GM19397 (cell line): ENCODE measurements at regions not wholly inside any gene's neighbourhood (a gene's known extent, or its start where the extent isn't known, plus 50 kb on each side); places are given as distances from the start of the nearest gene placed in this dataset.
"Not testable (repeated sequence)": the region's sequence is repeated elsewhere in the genome, so short reads cannot be mapped to it uniquely, and the experiment has no call there.

ENCODE experiments used
- ATAC-seq: cut with Tn5 transposase; IDR thresholded peaks from one replicate; pipeline ENCODE4 v1.9.1; 2021; ENCODE audit warnings: mild to moderate bottlenecking, moderate library complexity; ENCODE audit not compliant: unreplicated experiment

DNA sequence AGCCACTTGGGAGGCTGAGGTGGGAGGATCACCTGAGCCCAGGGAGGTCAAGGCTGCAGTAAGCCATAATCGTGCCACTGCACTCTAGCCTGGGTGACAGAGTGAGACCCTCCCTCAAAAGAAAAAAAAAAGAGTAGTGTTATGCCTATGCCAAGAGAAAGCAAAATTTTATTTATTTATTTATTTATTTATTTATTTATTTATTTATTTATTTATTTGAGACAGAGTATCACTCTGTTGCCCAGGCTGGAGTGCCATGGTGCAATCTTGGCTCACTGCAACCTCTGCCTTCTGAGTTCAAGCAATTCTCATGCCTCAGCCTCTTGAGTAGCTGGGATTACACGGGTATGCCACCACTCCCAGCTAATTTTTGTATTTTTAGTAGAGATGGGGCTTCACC is 72.6 kb upstream of the RAPGEF2 start:
- ATAC-seq, result not testable (repeated sequence)

DNA sequence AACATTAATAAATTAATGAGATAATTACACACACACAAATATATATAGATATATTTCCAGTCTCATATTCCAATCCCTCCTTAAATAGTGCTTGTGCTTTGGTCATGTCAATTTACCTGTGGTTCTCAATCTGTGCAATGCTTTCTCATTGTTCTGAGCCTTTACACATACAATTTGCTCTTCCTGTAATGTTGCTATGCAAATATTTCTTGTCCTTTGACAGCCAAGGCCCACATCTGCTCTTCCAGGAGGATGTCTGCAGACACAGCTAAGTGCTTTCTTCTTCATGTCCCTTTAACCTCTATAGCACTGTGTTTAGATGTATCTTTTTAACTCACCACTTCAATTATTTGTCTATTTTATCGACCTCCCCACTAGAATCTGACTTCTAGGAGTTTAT is 67.3 kb upstream of the RAPGEF2 start:
- peak; percentile 63 for ATAC-seq

GRCh38 chr4:159038536-159038935 is 64.3 kb upstream of the RAPGEF2 start:
- ATAC-seq, result no peak

- no peak for ATAC-seq
Measured at GRCh38 chr4:159041054-159042034, 61.5 kb upstream of the RAPGEF2 start.

DNA sequence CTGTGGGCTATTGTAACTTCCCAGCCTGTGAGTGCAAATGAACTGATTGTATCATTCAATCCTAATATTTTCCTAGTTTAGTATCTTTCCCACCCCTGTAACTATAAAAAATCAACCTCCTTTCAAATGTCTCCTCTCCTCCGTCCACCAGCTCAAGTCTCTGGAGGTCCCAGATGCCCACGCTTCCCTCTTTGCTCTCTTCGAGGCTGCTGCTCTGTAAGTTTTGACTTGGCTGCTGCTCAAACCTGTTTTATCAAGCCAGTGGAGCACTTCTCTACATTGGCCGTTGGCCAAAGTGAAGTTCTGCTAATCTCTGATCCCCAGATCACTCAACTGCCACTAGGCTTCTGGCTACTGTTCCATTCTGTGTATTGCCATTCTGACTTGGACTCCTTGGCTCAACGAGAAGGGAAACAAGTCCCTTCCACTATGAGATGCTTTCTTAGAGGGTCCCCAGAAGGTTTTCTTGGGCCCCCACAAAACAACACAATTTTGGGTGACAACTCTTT is 60.7 kb upstream of the RAPGEF2 start:
- ATAC-seq, result no peak

- no peak for ATAC-seq
Measured at GRCh38 chr4:159042868-159043267, 60.0 kb upstream of the RAPGEF2 start.

DNA sequence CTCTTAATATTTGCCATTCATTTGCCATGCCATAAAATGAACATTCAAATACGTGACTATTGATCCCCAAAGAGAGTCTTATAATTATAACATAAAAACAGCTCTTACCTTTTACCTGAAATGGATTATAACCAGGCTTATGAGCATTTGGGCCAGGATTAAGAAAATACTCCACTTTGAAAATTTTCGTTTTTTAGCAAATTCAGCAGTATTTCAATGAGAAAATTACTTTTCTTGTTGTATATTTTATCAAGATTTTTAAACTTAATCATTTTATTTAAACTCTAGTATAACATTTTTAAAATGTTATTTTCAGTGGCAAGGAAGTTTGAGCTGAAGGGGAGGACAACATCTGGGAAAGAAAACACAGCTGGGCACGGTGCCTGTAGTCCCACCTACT is 59.0 kb upstream of the RAPGEF2 start:
- ATAC-seq, result no peak

- ATAC-seq, result no peak
Measured at GRCh38 chr4:159045321-159045720, 57.6 kb upstream of the RAPGEF2 start.

DNA sequence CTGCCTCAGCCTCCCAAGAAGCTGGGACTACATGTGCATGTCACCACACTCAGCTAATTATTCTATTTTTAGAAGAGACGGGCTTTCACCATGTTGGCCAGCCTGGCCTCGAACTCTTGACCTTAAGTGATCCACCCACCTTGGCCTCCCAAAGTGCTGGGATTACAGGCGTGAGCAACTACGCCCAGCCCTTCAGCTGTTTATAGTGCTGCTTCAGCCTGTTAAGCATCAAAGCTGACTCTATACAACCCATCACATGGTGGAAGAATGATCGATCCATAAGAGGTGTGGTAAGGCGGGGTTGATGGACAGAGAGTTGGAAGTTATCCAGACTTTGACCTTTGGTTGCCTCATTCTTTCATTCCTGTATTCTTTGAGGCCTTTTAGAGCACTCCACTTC is 56.2 kb upstream of the RAPGEF2 start:
- no peak for ATAC-seq

GRCh38 chr4:159047478-159048165 is 55.3 kb upstream of the RAPGEF2 start:
- no peak for ATAC-seq

- ATAC-seq, result no peak
Measured at GRCh38 chr4:159048166-159048886, 54.6 kb upstream of the RAPGEF2 start.

GRCh38 chr4:159049780-159050375 is 53.0 kb upstream of the RAPGEF2 start:
- ATAC-seq, result no peak

DNA sequence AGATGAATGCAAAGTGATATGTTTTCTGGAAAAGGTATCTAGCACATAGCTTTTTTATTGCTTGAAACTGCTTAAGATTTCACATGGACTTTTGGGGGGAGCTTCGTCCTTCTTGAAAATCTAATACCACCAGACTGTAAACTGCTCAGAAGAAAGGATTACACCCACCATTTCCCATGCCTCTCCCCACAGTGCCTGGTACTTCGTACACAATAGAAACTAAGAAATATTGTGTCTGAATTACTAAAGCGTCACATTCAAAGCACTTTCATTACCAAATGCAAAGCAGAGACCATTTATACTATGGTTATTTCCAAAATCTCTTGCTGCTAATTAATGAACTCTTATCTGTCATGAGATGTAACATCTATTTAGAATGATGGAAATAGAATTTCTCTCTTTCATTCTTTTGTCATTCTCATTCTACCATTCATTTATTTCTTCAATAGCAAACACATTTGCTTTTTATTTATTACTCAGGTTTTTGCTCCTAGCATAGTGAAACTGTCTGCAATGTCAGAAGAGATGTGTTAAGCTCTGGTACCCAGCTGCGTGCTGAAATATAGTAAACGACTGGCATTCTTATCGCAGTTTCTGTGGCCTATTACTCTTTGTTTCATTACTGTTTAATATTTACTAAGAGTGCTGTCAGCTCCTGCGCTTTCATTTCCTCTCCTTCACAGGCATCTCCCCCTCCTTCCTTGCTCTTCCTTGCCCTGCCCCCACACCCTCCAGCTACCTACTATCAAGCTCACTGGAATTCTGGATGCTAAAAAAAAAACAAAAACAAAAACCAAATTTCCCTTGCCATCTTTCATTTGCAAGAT is 51.4 kb upstream of the RAPGEF2 start:
- peak; percentile 85 for ATAC-seq

- ATAC-seq, result peak; percentile 49
Measured at GRCh38 chr4:159052315-159052714, 50.6 kb upstream of the RAPGEF2 start.
